HCEC 1CT (cell line): ENCODE measurements at regions not wholly inside any gene's neighbourhood (a gene's known extent, or its start where the extent isn't known, plus 50 kb on each side); places are given as distances from the start of the nearest gene placed in this dataset.
A peak's percentile ranks its signal among the peaks of the same experiment; 100 is the strongest.
"Not testable (repeated sequence)": the region's sequence is repeated elsewhere in the genome, so short reads cannot be mapped to it uniquely, and the experiment has no call there.

Source experiments
- DNase-seq: peaks from one replicate; pipeline ENCODE4 v3.0.0-alpha.2; 2017

GRCh38 chr15:38819387-38819950 is 254.9 kb upstream of the RASGRP1 start:
- DNase-seq, result no peak

- no peak for DNase-seq
These were observed 258.6 kb upstream of the RASGRP1 start for GRCh38 chr15:38823263-38823662.

GRCh38 chr15:38824719-38825118 is 260.1 kb upstream of the RASGRP1 start:
- no peak for DNase-seq

- DNase-seq, result no peak
These were observed 262.3 kb upstream of the RASGRP1 start for GRCh38 chr15:38826880-38827279.

- no peak for DNase-seq
These were observed 263.5 kb upstream of the RASGRP1 start for GRCh38 chr15:38828031-38828532.

GRCh38 chr15:38829086-38829485 is 264.5 kb upstream of the RASGRP1 start:
- no peak for DNase-seq

GRCh38 chr15:38842226-38842625 is 277.6 kb upstream of the RASGRP1 start:
- DNase-seq, result peak; percentile 3

GRCh38 chr15:38843051-38843501 is 278.5 kb upstream of the RASGRP1 start:
- DNase-seq, result peak; percentile 5

- peak; percentile 95 for DNase-seq
These were observed 279.3 kb upstream of the RASGRP1 start for GRCh38 chr15:38843736-38844590.

- DNase-seq, result peak; percentile 35
These were observed 280.1 kb upstream of the RASGRP1 start for GRCh38 chr15:38844736-38845135.

- no peak for DNase-seq
These were observed 281.7 kb upstream of the RASGRP1 start for GRCh38 chr15:38846346-38846745.

GRCh38 chr15:38847666-38848065 is 283.1 kb upstream of the RASGRP1 start:
- no peak for DNase-seq

GRCh38 chr15:38849046-38849445 is 284.4 kb upstream of the RASGRP1 start:
- no peak for DNase-seq

- DNase-seq, result not testable (repeated sequence)
These were observed 287.6 kb upstream of the RASGRP1 start for GRCh38 chr15:38852188-38852587.

GRCh38 chr15:38853608-38854007 is 289.0 kb upstream of the RASGRP1 start:
- DNase-seq, result peak; percentile 45

- DNase-seq, result no peak
These were observed 289.9 kb upstream of the RASGRP1 start for GRCh38 chr15:38854506-38854905.

- no peak for DNase-seq
These were observed 293.2 kb upstream of the RASGRP1 start for GRCh38 chr15:38857814-38858213.

- no peak for DNase-seq
These were observed 295.0 kb upstream of the RASGRP1 start for GRCh38 chr15:38859574-38859973.

- DNase-seq, result no peak
These were observed 295.6 kb upstream of the RASGRP1 start for GRCh38 chr15:38860253-38860652.

GRCh38 chr15:38860674-38861073 is 296.1 kb upstream of the RASGRP1 start:
- no peak for DNase-seq

GRCh38 chr15:38861108-38861507 is 296.5 kb upstream of the RASGRP1 start:
- DNase-seq, result no peak

- no peak for DNase-seq
These were observed 297.5 kb upstream of the RASGRP1 start for GRCh38 chr15:38862099-38862498.

- DNase-seq, result no peak
These were observed 298.8 kb upstream of the RASGRP1 start for GRCh38 chr15:38863381-38863780.

- DNase-seq, result no peak
These were observed 299.5 kb upstream of the RASGRP1 start for GRCh38 chr15:38864122-38864521.
